ENCODE measurements at regions not wholly inside any gene's neighbourhood (a gene's known extent, or its start where the extent isn't known, plus 50 kb on each side); places are given as distances from the start of the nearest gene placed in this dataset.

DNA sequence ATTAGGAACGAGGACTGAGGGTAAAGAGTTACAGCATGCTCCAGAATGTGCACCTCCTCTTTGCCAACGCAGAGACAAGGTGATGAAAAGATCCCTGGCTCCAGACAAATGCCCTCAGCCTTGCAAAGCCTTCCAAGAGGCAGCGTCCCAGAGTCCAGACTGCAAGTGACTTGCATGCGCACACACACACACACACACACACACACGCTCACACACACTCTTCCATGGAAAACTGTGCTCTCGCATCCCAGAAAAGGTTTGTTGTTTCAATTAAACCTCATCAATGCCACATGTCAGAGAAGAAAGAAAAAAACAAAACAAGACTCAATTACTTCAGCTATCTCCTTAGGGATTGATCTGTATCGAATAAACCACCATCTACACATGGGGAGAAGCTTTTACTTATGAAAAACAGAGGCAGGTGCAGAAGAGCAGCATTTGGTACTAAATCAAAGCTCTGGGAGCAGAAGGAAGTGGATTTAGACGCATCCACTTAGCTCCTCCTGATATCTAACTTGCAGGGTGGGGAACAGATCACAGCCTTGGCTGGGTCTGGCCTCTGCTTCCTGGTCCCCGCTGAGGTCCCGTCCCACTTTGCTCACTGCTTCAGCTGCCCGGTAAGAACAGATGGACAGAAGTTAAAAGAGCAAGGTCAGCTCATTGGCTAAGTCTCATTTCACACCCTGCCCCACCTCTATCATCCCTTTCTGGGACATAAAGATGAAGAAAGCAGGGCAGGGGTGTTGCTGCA lies 249.8 kb upstream of the BLID start:
- DNase-seq: peak; percentile 40
- intact Hi-C loops (cut with DNase I): no loop called here

DNA sequence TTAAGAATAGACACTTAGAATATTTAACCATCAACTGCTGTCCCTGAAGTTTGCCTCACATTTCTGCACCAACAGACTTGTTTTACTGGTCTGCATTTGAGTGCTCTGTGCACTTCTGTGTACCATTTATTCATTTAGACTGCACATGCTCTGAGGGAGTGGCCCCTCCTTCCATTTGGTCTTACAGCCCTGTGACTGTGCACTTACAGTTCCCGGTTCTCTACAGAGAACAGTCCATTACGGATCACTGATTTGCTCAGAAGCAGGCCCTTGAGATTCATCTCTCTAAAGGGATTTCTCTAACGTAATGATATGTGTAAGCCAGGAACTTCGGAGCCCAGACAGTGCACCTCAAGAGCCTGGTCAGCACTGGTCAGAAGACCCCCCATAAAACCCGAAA lies 247.3 kb upstream of the BLID start:
- no peak for DNase-seq
- ATAC-seq: peak in 1 of 2 donors; percentile 16
- intact Hi-C loops (cut with DNase I): no loop called here

More for the DNA sequence above, 249.8 kb upstream of the BLID start:
- ATAC-seq: peak; percentile 62 to 69

DNA sequence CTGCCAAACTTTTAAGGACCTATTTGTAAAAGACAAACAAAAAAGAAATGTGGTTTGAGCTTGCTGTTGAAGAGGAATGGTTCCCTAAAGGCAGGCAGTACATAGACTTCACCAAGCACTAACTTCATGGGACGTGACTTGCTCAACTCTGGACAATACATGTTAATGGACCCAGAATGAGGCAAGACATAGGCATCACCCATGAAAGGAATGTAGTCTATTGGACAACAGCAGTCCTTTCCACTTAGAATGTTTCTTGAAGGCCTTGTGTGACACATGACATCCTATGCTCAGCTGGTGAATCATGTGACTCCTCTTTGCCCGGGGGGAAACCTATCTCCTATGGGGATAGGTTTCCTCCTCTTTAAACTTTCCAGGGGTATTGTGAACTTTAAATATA lies 246.4 kb upstream of the BLID start:
- ATAC-seq: no peak
- DNase-seq: no peak
- intact Hi-C loops (cut with DNase I): no loop called here

DNA sequence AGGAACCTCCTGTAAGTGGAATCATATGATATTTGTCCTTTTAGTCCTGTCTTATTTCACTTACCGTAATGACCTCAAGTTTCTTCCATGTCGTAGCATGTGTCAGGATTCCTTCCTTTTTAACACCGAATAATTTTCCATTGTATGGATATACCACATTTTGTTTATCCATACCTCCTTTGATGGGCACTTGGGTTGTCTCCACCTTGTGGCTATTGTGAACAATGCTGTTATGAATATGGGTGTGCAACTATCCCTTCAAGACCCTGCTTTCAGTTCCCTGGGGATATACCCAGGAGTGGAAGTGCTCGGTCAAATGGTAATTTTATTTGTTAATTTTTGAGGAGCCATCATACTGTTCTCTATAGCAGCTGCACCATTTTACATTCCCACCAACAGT lies 244.9 kb upstream of the BLID start:
- no peak for ATAC-seq
- intact Hi-C loops (cut with DNase I): no loop called here
- DNase-seq: no peak

DNA sequence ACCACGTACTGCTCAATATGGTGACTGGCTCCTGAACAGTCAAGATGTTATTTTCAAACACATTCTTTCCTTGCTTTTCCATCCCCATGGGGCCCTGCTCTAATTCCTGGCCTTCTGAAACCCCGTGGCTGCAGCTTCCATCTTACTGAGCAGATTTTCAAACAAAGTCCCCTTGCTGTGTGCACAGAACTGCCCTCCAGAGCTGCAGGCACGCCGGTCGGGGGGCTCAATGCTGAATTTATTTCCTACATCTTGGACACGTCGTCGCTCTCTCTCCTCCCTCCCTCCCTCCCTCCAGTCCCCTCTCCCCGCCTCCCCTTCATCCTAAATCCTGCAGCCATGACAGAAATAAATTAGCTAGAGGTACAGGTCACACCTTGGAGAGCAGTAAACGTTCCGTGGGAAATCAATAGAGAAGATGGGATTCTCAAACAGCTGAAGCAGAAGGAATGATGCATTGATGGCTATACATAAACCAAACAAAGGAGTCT lies 243.1 kb upstream of the BLID start:
- DNase-seq (no peak), ATAC-seq (no peak)
- intact Hi-C loops (cut with DNase I): no loop called here

DNA sequence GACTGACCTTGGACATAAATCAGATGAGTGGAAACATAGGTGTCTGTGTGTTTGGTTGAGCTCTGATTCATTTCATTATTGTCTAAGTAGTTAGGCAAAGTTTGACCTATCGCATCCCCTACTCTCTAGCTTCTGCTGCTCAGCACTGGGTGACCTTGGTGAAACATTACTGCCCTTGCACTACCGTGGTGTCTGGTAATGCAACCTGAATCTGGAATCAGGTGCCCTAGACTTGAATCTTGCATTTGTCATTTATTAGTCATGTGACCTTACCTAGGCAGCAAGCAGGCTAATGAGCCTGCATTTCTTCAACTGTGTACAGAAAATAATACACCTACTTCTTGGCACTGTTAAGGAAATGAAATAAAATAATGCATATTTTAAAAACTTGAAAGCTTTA lies 242.3 kb upstream of the BLID start:
- intact Hi-C loops (cut with DNase I): no loop called here
- DNase-seq: no peak
- no peak for ATAC-seq

DNA sequence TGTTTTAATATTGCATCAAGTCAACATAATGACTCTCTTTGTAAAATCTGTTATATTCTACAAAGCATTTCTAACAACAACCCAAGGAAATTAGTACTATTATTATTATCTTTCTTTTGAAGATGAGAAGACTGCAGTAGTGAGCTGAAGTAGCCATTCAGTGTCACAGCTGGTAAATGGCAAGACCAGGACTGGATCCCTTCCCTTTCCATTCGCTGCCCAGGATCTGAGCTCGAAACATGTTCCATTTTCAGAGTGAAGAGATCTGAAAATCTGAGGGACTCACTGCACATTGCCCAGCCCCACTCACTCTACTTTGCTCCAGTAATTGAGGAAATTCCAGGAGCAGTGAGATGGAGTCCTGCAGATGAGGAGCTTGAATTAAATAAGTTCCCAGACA lies 240.0 kb upstream of the BLID start:
- DNase-seq (no peak), ATAC-seq (no peak)
- intact Hi-C loops (cut with DNase I): no loop called here

DNA sequence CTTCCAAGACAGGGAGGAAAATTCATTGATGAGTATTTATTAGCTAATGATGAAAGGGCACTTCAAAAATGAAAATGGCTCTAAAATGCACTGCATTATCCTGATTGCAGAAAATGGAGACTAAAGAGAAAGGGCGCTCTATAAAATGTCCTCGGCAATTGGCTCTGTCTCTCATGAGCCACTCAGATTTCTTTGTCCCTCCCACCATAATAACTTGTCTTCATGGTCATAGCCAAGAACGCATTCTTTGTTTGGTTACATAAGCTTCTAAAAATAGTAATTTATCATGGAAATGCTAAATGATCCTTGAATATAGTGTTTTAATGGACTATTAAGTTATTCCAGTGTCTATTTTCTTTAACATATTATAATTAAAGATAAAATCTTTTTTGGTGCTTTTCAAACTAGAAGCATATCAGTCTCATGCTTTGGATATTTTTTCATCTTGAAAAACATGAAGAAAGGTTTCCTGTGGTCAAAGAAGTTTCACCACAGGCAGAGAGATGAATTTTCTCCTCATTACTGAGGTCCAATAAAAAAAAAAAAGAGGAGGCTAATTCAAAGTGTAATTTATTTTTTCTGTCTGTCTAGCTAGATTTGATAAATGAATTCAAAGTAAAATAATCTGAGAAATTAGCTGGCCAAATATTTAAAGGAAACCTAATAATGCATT lies 238.1 kb upstream of the BLID start:
- intact Hi-C loops (cut with DNase I): no loop called here
- DNase-seq (no peak), ATAC-seq (peak; percentile 82 to 83)

DNA sequence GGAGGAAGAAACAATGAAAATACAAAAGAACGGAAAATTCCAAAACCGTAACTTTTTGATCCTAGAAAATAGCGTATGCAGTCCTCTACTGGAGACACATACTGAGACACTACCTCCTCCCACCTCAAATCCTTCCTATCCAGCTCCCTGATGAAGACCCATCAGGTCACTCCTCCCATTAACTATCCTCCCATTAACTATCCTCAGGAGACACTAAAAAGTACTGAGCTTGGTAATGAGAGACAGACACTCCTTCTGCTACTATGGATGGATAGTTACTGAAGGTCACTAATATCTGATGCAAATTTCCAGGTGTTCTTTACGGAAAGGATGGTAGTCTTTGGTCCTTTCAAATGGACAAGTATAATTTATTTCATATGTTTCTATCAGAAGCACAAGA lies 237.5 kb upstream of the BLID start:
- intact Hi-C loops (cut with DNase I): no loop called here
- ATAC-seq: no peak
- DNase-seq: no peak

DNA sequence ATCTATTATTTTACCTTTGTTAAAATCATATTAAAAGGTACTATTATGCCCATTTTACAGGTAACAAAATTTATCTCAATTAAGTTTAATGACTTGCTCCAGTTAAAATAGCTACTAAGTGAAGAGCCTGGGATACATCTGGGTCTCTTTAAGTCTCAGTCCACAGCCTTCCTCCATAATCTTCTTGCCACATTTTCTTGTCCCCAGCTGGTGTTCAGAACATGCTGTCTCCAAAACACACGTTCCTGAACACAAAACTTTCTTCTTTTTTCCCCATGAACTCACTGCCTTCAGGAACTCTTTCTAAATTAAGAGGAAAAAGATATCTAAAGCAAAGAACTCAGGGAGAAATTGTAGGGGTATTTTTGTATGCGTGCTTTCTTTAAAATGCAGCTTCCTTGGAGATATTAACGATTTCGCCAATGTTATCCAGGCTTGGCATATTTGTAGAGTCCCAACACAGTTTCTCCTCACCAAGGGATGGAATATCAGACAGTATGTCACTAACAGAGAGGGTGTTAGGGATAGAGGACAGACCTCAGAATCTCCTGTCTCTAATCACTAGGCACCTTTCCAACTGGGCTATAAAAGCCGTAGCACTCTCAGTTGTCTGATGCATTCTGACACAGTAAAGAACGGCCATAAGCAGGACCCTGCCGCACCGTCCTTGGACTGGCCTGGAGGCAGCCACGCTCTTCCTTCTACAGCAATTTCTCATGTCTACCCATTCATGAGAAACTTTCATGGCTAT lies 232.8 kb upstream of the BLID start:
- DNase-seq (no peak), ATAC-seq (peak; percentile 89 to 95)
- intact Hi-C loops (cut with DNase I): loop anchor here in 1 of 2 donors (5.0 kb wide), 1 partner anchor 93 kb away; no protein-coding TSS in a partner anchor

DNA sequence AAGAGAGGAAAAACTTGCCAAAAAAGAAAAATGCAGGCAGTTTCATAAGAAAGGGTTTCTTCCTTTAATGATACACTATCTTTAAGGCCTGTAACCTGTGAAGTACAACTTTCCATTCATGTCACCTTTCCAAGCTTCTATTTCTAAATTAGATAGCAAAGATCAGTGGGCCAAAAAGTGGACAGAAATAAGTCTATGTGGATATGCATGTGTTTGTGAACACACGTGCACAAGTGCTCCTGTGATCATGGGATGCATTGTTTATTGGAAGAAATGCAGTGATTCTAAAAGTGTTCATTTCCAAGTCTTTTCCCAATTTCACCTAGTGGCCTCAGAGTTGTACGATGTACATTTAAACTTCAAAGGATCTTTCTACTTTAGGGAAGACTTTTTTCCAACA lies 230.0 kb upstream of the BLID start:
- no peak for DNase-seq
- intact Hi-C loops (cut with DNase I): loop anchor here in 1 of 2 donors (5.0 kb wide), 1 partner anchor 96 kb away; no protein-coding TSS in a partner anchor
- ATAC-seq: no peak

DNA sequence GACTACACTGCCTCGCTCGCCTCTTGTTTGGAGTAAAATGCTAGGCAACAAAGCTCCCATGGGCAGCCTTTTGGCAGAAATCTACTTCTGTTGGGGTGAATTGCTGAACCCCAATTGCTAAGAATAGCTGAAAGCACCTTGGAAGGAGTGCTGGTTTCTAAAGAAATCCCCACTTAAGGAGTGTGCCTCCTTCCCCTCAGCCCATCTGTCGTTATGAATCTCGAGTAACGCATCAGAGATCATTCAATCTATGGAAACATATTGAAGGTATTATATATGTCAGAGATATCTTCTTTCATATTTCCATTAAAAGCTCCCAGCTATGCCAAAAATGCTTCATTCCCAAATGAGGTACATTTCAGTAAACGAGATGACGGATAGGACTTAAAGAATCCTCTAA lies 229.6 kb upstream of the BLID start:
- ATAC-seq: no peak
- intact Hi-C loops (cut with DNase I): loop anchor here in 1 of 2 donors (5.0 kb wide), 1 partner anchor 97 kb away; no protein-coding TSS in a partner anchor
- no peak for DNase-seq

DNA sequence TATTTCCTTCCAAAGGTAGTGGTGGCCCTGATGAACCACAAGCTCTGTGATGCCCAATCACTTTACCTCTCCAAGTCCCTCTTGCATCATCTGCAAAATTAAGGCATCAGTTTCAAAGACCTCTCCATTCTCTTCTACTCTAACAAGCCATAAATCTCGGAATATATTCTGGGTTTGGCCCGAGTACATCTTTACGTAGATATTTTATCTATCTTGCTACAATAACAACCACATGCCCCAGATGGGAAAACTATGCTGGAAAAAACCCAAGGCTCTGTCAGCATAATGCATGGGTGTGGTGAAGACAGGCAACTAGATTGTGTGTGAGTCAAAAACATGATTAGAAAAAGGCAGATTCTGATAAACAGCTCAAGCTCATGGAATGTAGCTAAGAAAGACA lies 228.2 kb upstream of the BLID start:
- ATAC-seq (peak; percentile 23 to 78), DNase-seq (no peak)
- intact Hi-C loops (cut with DNase I): no loop called here

DNA sequence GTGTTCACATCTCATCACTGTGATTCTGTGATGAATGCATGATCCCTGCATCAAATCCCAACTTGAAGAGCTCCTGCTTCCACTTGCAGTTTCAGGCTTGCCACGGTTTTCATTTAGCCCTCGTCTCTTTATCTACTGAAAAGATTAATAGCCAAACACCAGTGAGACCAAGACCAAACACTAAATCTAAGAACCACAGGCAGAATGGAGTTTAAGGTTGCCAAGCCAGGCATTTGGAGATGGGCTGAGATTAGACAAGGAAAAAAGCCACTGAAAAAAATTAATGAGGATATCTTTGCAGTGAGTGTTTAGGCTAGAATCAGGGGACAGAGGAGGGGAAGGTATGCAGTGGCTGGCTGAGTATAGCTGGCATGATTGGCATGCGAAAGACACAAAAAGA lies 227.2 kb upstream of the BLID start:
- intact Hi-C loops (cut with DNase I): no loop called here
- DNase-seq (no peak), ATAC-seq (no peak)

DNA sequence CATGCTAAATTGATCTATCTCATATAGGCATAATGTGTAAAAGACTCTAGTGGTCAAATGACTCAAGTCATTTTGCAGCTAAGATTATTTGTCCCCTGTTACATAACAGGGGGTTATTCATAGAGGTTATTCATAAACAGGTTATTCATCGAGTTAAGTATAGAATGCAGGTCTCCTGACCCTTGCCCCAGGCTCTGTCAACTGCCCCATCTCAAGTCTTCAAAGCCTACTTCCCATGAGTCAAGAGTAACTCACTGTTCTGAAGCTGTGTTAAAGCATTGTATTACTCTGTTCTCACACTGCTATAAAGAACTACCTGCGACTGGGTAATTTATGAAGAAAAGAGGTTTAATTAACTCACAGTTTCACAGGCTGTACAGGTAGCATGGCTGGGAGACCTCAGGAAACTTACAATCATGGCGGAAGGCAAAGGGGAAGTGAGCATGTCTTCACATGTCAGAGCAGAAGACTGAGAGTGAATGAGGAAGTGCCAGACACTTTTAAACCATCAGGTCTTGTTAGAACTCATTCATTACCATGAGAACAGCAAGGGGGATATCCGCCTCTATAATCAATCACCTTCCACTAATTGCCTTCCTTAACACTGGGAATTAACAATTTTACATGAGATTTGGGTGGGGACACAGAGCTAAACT lies 226.2 kb upstream of the BLID start:
- ATAC-seq (no peak), DNase-seq (no peak)
- intact Hi-C loops (cut with DNase I): no loop called here

DNA sequence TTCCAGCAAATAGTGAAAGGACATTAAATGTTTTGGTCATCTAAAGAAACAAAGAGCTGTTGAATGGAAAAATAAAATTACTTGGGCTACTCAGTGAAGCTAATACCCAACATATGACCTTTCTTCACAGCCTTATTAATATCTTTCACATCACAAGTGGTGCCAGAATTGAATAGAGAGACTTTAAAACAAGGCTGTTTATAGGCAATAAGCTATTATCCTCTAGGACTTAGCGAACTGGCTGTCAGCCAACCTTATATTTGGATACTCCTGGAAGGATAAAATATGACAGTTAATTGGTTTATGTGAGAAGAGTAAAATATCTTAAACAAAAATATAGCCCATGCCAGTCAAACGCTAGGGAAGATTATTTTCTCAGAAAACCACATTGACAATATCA lies 225.5 kb upstream of the BLID start:
- ATAC-seq: no peak
- intact Hi-C loops (cut with DNase I): no loop called here
- DNase-seq: no peak

DNA sequence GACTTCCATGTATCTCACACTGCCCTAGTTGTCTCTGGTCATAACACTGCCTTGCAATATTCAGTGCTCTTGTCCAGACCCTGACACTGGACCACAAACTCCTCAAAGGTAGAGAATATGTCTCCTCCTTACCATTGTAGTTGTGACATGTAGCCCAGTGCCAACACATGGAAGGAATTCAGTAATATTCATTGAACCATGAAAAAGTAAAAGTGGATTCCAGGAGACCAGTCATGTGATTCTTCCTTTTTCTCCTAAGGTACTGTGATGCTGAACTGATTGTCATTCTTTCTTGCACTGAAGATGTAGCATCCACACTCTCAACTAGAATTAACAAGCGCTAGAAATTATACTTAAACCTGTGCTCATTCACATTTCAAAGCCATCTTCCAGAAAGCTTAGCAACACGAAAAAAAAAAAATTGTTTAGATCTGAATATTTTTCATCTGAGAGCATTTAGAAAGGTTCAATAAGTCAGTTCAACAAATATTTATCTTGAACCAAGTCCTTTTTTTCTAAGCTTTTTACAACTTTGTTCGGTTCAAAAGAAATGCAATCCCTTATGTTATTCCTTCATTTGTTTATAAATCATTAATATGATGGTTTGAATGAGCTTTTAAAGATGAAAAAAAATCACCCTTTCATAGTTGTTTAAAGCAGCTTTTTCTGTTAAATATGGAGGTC lies 224.7 kb upstream of the BLID start:
- ATAC-seq: no peak
- intact Hi-C loops (cut with DNase I): no loop called here
- no peak for DNase-seq

DNA sequence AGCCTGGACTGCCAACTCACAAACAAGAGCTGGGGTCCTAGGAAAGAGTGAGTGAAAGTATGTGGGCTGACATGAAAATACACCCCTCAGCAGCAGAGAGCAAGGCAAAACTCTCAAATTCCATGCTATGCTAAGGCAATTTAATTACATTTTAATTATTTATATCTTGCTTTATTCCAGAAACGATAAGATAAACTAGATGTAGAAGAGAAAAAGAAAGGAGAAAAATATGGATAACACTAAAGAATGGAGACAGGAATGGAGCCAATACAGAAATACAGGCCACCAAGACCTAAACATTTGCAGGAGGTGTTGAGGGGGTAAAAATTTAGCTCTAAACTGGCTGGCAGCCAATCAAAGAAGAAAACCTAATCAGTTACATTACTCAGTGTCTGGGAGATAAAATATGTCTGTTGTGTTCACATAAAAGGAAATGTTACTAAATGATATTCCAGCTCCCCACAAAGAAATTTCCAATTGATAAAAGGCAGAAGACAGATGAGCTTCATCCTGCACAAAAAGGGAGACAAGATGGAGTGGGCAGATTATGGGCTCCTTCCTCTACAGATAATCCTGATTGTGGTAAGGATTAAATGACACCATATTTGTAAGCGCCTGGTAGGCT lies 223.5 kb upstream of the BLID start:
- no peak for DNase-seq
- ATAC-seq: no peak
- intact Hi-C loops (cut with DNase I): no loop called here

DNA sequence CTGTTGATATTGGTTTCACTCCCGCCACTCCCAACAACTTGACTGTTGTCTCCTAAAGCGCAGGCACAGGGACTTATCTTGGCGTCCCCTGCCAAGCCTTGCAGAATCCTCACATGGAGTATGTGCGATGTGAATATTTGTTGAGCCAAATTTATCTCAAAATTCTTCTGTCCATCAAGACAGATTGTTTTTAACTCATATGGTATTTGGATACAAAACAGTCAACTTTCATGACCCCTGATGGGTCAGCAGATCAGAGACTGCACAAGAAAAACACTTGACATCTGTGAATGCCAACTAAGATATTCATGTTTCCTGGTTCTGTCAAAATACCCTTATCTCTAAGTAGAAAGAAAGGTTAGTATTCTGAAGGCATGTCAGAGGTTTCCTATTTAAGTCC lies 221.7 kb upstream of the BLID start:
- ATAC-seq (peak; percentile 57 to 60), DNase-seq (peak; percentile 40)
- intact Hi-C loops (cut with DNase I): no loop called here

Data from left cardiac atrium (tissue), 4 donors.